ENCODE measurements at regions not wholly inside any gene's neighbourhood (a gene's known extent, or its start where the extent isn't known, plus 50 kb on each side); places are given as distances from the start of the nearest gene placed in this dataset.

GRCh38 chr2:120826716-120827410 is 91.2 kb downstream of the GLI2 start:
- Histone ChIP-seq H3K9ac (no peak overlapping the region), H3K27ac (no peak overlapping the region), H3K4me1 (ENCODE audit: low read depth, poor library complexity, severe bottlenecking) (no peaks in the 10 kb centered on the region), H3K36me3 (ENCODE audit: insufficient read depth) (no peaks in the 10 kb centered on the region), H4K20me1 (ENCODE audit: insufficient read depth) (no peaks in the 10 kb centered on the region), H2AFZ (ENCODE audit: low read depth) (no peak overlapping the region), H3K4me2 (no peak overlapping the region), H3K4me3 (IDR thresholded peaks at IDR 0.05; ENCODE audit: insufficient read depth, low read depth, low read length) (no peak overlapping the region), H3K27me3 (ENCODE audit: insufficient read depth, low read depth) (no peaks in the 10 kb centered on the region), H3K79me2 (ENCODE audit: insufficient read depth, low read depth) (no peaks in the 10 kb centered on the region)
- TF ChIP-seq CTCF (conservative IDR thresholded peaks at IDR 0.05; ENCODE audit: low read depth, low read length), result no peak

- H3K27ac ChIP-seq, result no peak overlapping the region
- no peak overlapping the region for H3K9ac ChIP-seq
- no peaks in the 10 kb centered on the region for H3K79me2 ChIP-seq (ENCODE audit: insufficient read depth, low read depth)
- no peak overlapping the region for H3K4me3 ChIP-seq (IDR thresholded peaks at IDR 0.05; ENCODE audit: insufficient read depth, low read depth, low read length)
- no peak overlapping the region for H2AFZ ChIP-seq (ENCODE audit: low read depth)
- no peak for TF ChIP-seq CTCF (conservative IDR thresholded peaks at IDR 0.05; ENCODE audit: low read depth, low read length)
- no peaks in the 10 kb centered on the region for H3K4me1 ChIP-seq (ENCODE audit: low read depth, poor library complexity, severe bottlenecking)
- no peak overlapping the region for H3K4me2 ChIP-seq
- no peaks in the 10 kb centered on the region for H3K27me3 ChIP-seq (ENCODE audit: insufficient read depth, low read depth)
- no peaks in the 10 kb centered on the region for H4K20me1 ChIP-seq (ENCODE audit: insufficient read depth)
- H3K36me3 ChIP-seq (ENCODE audit: insufficient read depth), result no peaks in the 10 kb centered on the region
Observed at GRCh38 chr2:120828066-120828465, 92.4 kb downstream of the GLI2 start.

GRCh38 chr2:120828829-120829632 is 93.4 kb downstream of the GLI2 start:
- Histone ChIP-seq H3K79me2 (ENCODE audit: insufficient read depth, low read depth) (no peaks in the 10 kb centered on the region), H3K4me1 (ENCODE audit: low read depth, poor library complexity, severe bottlenecking) (no peaks in the 10 kb centered on the region), H3K9ac (no peak overlapping the region), H2AFZ (ENCODE audit: low read depth) (no peak overlapping the region), H3K36me3 (ENCODE audit: insufficient read depth) (no peaks in the 10 kb centered on the region), H3K4me2 (no peak overlapping the region), H4K20me1 (ENCODE audit: insufficient read depth) (no peaks in the 10 kb centered on the region), H3K27me3 (ENCODE audit: insufficient read depth, low read depth) (no peaks in the 10 kb centered on the region), H3K4me3 (IDR thresholded peaks at IDR 0.05; ENCODE audit: insufficient read depth, low read depth, low read length) (no peak overlapping the region), H3K27ac (no peak overlapping the region)
- TF ChIP-seq CTCF (conservative IDR thresholded peaks at IDR 0.05; ENCODE audit: low read depth, low read length), result no peak

- Histone ChIP-seq H3K79me2 (ENCODE audit: insufficient read depth, low read depth) (no peaks in the 10 kb centered on the region), H3K9ac (no peak overlapping the region), H3K36me3 (ENCODE audit: insufficient read depth) (no peaks in the 10 kb centered on the region), H3K4me3 (IDR thresholded peaks at IDR 0.05; ENCODE audit: insufficient read depth, low read depth, low read length) (no peak overlapping the region), H4K20me1 (ENCODE audit: insufficient read depth) (no peaks in the 10 kb centered on the region), H3K4me1 (ENCODE audit: low read depth, poor library complexity, severe bottlenecking) (no peaks in the 10 kb centered on the region), H2AFZ (ENCODE audit: low read depth) (no peak overlapping the region), H3K27ac (no peak overlapping the region), H3K27me3 (ENCODE audit: insufficient read depth, low read depth) (no peaks in the 10 kb centered on the region), H3K4me2 (no peak overlapping the region)
- TF ChIP-seq CTCF (conservative IDR thresholded peaks at IDR 0.05; ENCODE audit: low read depth, low read length), result no peak
Observed at GRCh38 chr2:120829633-120830025, 94.0 kb downstream of the GLI2 start.

Measured in KMS-11 (cell line).